ENCODE measurements at regions not wholly inside any gene's neighbourhood (a gene's known extent, or its start where the extent isn't known, plus 50 kb on each side); places are given as distances from the start of the nearest gene placed in this dataset.

DNA sequence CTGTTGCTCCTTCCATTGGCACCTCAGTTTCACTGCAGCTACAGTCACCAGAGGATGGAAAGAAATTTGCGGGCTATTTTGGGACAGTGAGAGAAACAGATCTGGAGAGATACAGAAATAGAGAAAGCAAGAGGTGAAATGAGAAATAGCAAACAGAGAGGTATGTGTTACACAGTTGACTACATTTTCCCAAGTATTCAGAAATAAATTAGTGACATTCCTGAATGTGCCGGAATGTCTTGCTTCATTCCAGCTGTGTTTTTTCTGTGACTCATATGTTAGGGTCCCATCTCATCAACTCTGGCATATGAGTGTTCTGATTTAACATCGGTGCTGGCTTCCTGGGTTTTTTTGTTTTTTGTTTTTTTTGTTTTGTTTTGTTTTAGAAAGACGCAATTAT, 63.8 kb upstream of the ZNF462 start:
- CTCF ChIA-PET (ENCODE audit: partially characterized antibody), result no interaction called here
- H3K18ac ChIP-seq (ENCODE audit: extremely low read depth, low read length), result no peak overlapping the region
- no peak for FAIRE-seq

More for the DNA sequence above, 63.8 kb upstream of the ZNF462 start:
- Histone ChIP-seq H4K8ac (ENCODE audit: extremely low read depth, insufficient read depth, low read length) (no peak overlapping the region), H2AFZ (ENCODE audit: low read length) (no peak overlapping the region), H2BK120ac (replicated peaks; ENCODE audit: low read depth, low read length) (no peak overlapping the region), H2BK20ac (ENCODE audit: low read length) (no peak overlapping the region), H3K9ac (replicated peaks in 1 of 4; ENCODE audit: extremely low read depth in 1 of 4, low read depth in 3 of 4, low read length in 3 of 4) (no peak overlapping the region), H2BK12ac (ENCODE audit: low read depth, low read length) (no peak overlapping the region), H3K4ac (replicated peaks; ENCODE audit: insufficient read length, low read depth, low read length) (no peak overlapping the region), H4K5ac (ENCODE audit: insufficient read length, low read depth, low read length) (no peak overlapping the region), H3K56ac (replicated peaks; ENCODE audit: insufficient read length, low read depth, low read length) (no peak overlapping the region), H4K20me1 (replicated peaks in 1 of 2; ENCODE audit: control insufficient read depth in 1 of 2, insufficient read depth in 2 of 2, low read length in 2 of 2) (no peaks in the 10 kb centered on the region), H3K23me2 (ENCODE audit: low read depth, low read length) (no peaks in the 10 kb centered on the region), H2BK5ac (ENCODE audit: low read depth, low read length) (no peak overlapping the region), H3K79me1 (ENCODE audit: low read depth, low read length) (no peaks in the 10 kb centered on the region), H3K4me3 (ENCODE audit: extremely low read depth in 1 of 4, insufficient read depth in 2 of 4, low read depth in 3 of 4, low read length in 4 of 4) (no peak overlapping the region), H3K27ac (ENCODE audit: low read depth, low read length) (no peak overlapping the region), H3K23ac (ENCODE audit: insufficient read length) (no peak overlapping the region), H3K4me1 (replicated peaks in 1 of 4; ENCODE audit: control insufficient read depth in 3 of 4, insufficient read depth in 4 of 4, low read length in 3 of 4) (no peaks in the 10 kb centered on the region), H3K14ac (ENCODE audit: insufficient read length) (no peak overlapping the region), H3K27me3 (replicated peaks in 1 of 4; ENCODE audit: control insufficient read depth in 3 of 4, extremely low read depth in 1 of 4, insufficient read depth in 3 of 4, low read length in 3 of 4) (no peaks in the 10 kb centered on the region), H3K36me3 (ENCODE audit: control insufficient read depth in 2 of 4, insufficient read depth in 4 of 4, low read length in 3 of 4) (no peaks in the 10 kb centered on the region), H4K91ac (replicated peaks; ENCODE audit: insufficient read length, low read length) (no peak overlapping the region), H2AK5ac (ENCODE audit: low read depth, low read length) (no peak overlapping the region), H3K9me3 (ENCODE audit: insufficient read depth in 2 of 2, low read depth in 1 of 2, low read length in 1 of 2) (no peaks in the 10 kb centered on the region), H2BK15ac (ENCODE audit: low read length) (no peak overlapping the region), H3K4me2 (ENCODE audit: insufficient read depth in 1 of 2, low read depth in 2 of 2, low read length in 2 of 2) (no peak overlapping the region), H3K79me2 (ENCODE audit: control insufficient read depth in 1 of 2, insufficient read depth in 2 of 2, low read length in 2 of 2) (no peaks in the 10 kb centered on the region)
- TF ChIP-seq TEAD4 (IDR thresholded peaks at IDR 0.05; ENCODE audit: low read depth, low read length) (peak; percentile 68; the same call in 1 of the 2 replicates), SP4 (IDR thresholded peaks at IDR 0.05; ENCODE audit: low read length) (no peak), TCF12 (IDR thresholded peaks at IDR 0.05; ENCODE audit: low read depth, low read length) (peak; percentile 64; the same call in 1 of the 2 replicates), CEBPB (IDR thresholded peaks at IDR 0.05; ENCODE audit: low read depth, low read length) (no peak), JUND (IDR thresholded peaks at IDR 0.05; ENCODE audit: low read length) (0 out of 2 replicates have a peak, but pooled peaks have one; percentile 39)
- WGBS, 2 experiments (ENCODE audit: extremely low coverage in 1 of 2, insufficient coverage in 1 of 2, insufficient read length in 1 of 2, insufficient replicate concordance in 2 of 2, low coverage in 1 of 2, low lambda C conversion rate in 2 of 2, missing lambda C conversion rate in 1 of 2), result 83% methylated on average over 4 of the region's 4 CpGs; no CpG with 5 or more reads in 1 of the 2 experiments
- no peak for DNase-seq (ENCODE audit: low read depth in 1 of 2, low spot score in 2 of 2)
- POLR2A ChIA-PET (ENCODE audit: partially characterized antibody), result interaction anchor here (1.2 kb wide), 1 partner anchor 13 kb away, joined by 3 read pairs; no protein-coding TSS in a partner anchor

Data from H1 (cell line).